ENCODE measurements at regions not wholly inside any gene's neighbourhood (a gene's known extent, or its start where the extent isn't known, plus 50 kb on each side); places are given as distances from the start of the nearest gene placed in this dataset.

DNA sequence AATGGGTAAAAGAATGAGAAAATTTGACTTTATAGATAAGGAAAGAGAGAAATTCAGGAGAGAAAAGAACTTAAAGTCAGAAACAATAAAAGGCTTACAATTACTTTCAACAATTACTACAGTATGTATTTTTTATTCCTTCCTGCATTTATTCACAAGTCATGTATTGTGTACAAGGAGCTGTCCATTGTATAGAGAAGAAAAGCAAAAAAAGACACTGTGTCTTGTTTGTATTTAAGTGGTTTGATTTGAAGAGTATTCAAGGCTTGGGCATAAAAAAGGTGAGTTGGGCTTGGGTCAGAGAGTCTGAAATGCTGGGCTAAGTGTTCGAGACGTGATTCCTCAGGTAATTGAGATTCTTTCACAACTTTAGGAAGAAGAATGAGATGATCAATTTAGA, 394.2 kb upstream of the ROBO2 start:
- Histone ChIP-seq H3K4me2 (no peak overlapping the region), H3K4me3 (IDR thresholded peaks at IDR 0.05; ENCODE audit: insufficient read depth, low read depth, low read length) (no peak overlapping the region), H3K36me3 (ENCODE audit: insufficient read depth) (no peaks in the 10 kb centered on the region), H3K27me3 (ENCODE audit: insufficient read depth, low read depth) (no peaks in the 10 kb centered on the region), H3K27ac (no peak overlapping the region), H3K4me1 (ENCODE audit: low read depth, poor library complexity, severe bottlenecking) (no peaks in the 10 kb centered on the region), H4K20me1 (ENCODE audit: insufficient read depth) (no peaks in the 10 kb centered on the region), H3K9ac (no peak overlapping the region), H2AFZ (ENCODE audit: low read depth) (no peak overlapping the region), H3K79me2 (ENCODE audit: insufficient read depth, low read depth) (no peaks in the 10 kb centered on the region)
- TF ChIP-seq CTCF (conservative IDR thresholded peaks at IDR 0.05; ENCODE audit: low read depth, low read length): no peak

GRCh38 chr3:76646921-76647562, 392.9 kb upstream of the ROBO2 start:
- no peaks in the 10 kb centered on the region for H3K79me2 ChIP-seq (ENCODE audit: insufficient read depth, low read depth)
- no peak overlapping the region for H3K27ac ChIP-seq
- H3K4me1 ChIP-seq (ENCODE audit: low read depth, poor library complexity, severe bottlenecking): no peaks in the 10 kb centered on the region
- H4K20me1 ChIP-seq (ENCODE audit: insufficient read depth): no peaks in the 10 kb centered on the region
- no peaks in the 10 kb centered on the region for H3K27me3 ChIP-seq (ENCODE audit: insufficient read depth, low read depth)
- no peak overlapping the region for H2AFZ ChIP-seq (ENCODE audit: low read depth)
- H3K9ac ChIP-seq: no peak overlapping the region
- H3K4me2 ChIP-seq: no peak overlapping the region
- no peaks in the 10 kb centered on the region for H3K36me3 ChIP-seq (ENCODE audit: insufficient read depth)
- H3K4me3 ChIP-seq (IDR thresholded peaks at IDR 0.05; ENCODE audit: insufficient read depth, low read depth, low read length): no peak overlapping the region
- TF ChIP-seq CTCF (conservative IDR thresholded peaks at IDR 0.05; ENCODE audit: low read depth, low read length): no peak

- Histone ChIP-seq H3K79me2 (ENCODE audit: insufficient read depth, low read depth) (no peaks in the 10 kb centered on the region), H3K27ac (no peak overlapping the region)
- no peak for TF ChIP-seq CTCF (conservative IDR thresholded peaks at IDR 0.05; ENCODE audit: low read depth, low read length)
Observed at GRCh38 chr3:76651784-76652183, 388.1 kb upstream of the ROBO2 start.

GRCh38 chr3:76652524-76652923, 387.4 kb upstream of the ROBO2 start:
- Histone ChIP-seq H3K36me3 (ENCODE audit: insufficient read depth) (no peaks in the 10 kb centered on the region), H3K27me3 (ENCODE audit: insufficient read depth, low read depth) (no peaks in the 10 kb centered on the region), H4K20me1 (ENCODE audit: insufficient read depth) (no peaks in the 10 kb centered on the region), H3K4me2 (no peak overlapping the region), H2AFZ (ENCODE audit: low read depth) (no peak overlapping the region), H3K4me1 (ENCODE audit: low read depth, poor library complexity, severe bottlenecking) (no peaks in the 10 kb centered on the region), H3K27ac (no peak overlapping the region), H3K79me2 (ENCODE audit: insufficient read depth, low read depth) (no peaks in the 10 kb centered on the region), H3K4me3 (IDR thresholded peaks at IDR 0.05; ENCODE audit: insufficient read depth, low read depth, low read length) (no peak overlapping the region), H3K9ac (no peak overlapping the region)
- no peak for TF ChIP-seq CTCF (conservative IDR thresholded peaks at IDR 0.05; ENCODE audit: low read depth, low read length)

More at GRCh38 chr3:76651784-76652183, 388.1 kb upstream of the ROBO2 start:
- no peaks in the 10 kb centered on the region for H4K20me1 ChIP-seq (ENCODE audit: insufficient read depth)
- no peak overlapping the region for H3K4me3 ChIP-seq (IDR thresholded peaks at IDR 0.05; ENCODE audit: insufficient read depth, low read depth, low read length)
- H3K4me2 ChIP-seq: no peak overlapping the region
- no peaks in the 10 kb centered on the region for H3K36me3 ChIP-seq (ENCODE audit: insufficient read depth)
- no peak overlapping the region for H3K9ac ChIP-seq
- no peaks in the 10 kb centered on the region for H3K4me1 ChIP-seq (ENCODE audit: low read depth, poor library complexity, severe bottlenecking)
- no peak overlapping the region for H2AFZ ChIP-seq (ENCODE audit: low read depth)
- no peaks in the 10 kb centered on the region for H3K27me3 ChIP-seq (ENCODE audit: insufficient read depth, low read depth)
